CD8-positive, alpha-beta memory T cell (primary cell): ENCODE measurements at regions not wholly inside any gene's neighbourhood (a gene's known extent, or its start where the extent isn't known, plus 50 kb on each side); places are given as distances from the start of the nearest gene placed in this dataset.
"Not testable (repeated sequence)": the region's sequence is repeated elsewhere in the genome, so short reads cannot be mapped to it uniquely, and the experiment has no call there.

Experiments used
- CTCF ChIA-PET: fragments of 350-600 bp; sonication (Branson Sonifier 250); formaldehyde crosslinking; loops from one replicate; lab custom pipeline; 2021; ENCODE audit warnings: antibody characterized with exemption; lab: Charles Lee
- POLR2A ChIA-PET: fragments of 350-600 bp; sonication (Branson Sonifier 250); formaldehyde crosslinking; loops from one replicate; lab custom pipeline; 2021; ENCODE audit warnings: antibody characterized with exemption; lab: Charles Lee
- DNase-seq, 5 donors: peaks; one replicate each; pipeline versions ENCODE4 v3.0.0 to v3.0.0-alpha.2; 2020 to 2022; ENCODE audit warnings: mixed read lengths in 1 of 5
- H3K27ac ChIP-seq: one replicate; pipeline ENCODE4 v1.7.0; 2013; ENCODE audit warnings: low read depth, mild to moderate bottlenecking, low read length, moderate library complexity
- H3K27me3 ChIP-seq: 2 replicates; pipeline ENCODE4 v1.7.0; 2013; ENCODE audit warnings: low read length, mild to moderate bottlenecking; ENCODE audit not compliant: insufficient read depth, poor library complexity, severe bottlenecking
- H3K36me3 ChIP-seq: 2 replicates; pipeline ENCODE4 v1.7.0; 2013; ENCODE audit warnings: mild to moderate bottlenecking, low read length, moderate library complexity; ENCODE audit not compliant: insufficient read depth
- H3K4me1 ChIP-seq: 2 replicates; pipeline ENCODE4 v1.7.0; 2013; ENCODE audit warnings: mild to moderate bottlenecking, low read length, moderate library complexity; ENCODE audit not compliant: insufficient read depth
- H3K4me3 ChIP-seq: 2 replicates; pipeline ENCODE4 v1.7.0; 2013; ENCODE audit warnings: mild to moderate bottlenecking, low read length
- H3K9me3 ChIP-seq: 2 replicates; pipeline ENCODE4 v1.7.0; 2013; ENCODE audit warnings: mild to moderate bottlenecking, low read length
- H3K27ac Mint-ChIP-seq, 8 donors: one replicate each; pipeline ENCODE4 v1.8.0; 2020 to 2021; ENCODE audit warnings: mixed read lengths in 8 of 8, mild to moderate bottlenecking in 6 of 8, inconsistent platforms in 3 of 8, moderate library complexity in 3 of 8
- H3K27me3 Mint-ChIP-seq, 2 donors: one replicate each; pipeline ENCODE4 v1.8.0; 2020 to 2021; ENCODE audit warnings: mixed read lengths in 2 of 2, mild to moderate bottlenecking in 1 of 2, moderate library complexity in 1 of 2
- H3K36me3 Mint-ChIP-seq, 3 donors: one replicate each; pipeline ENCODE4 v1.8.0; 2020 to 2021; ENCODE audit warnings: mixed read lengths in 3 of 3, inconsistent platforms in 1 of 3, mild to moderate bottlenecking in 1 of 3
- H3K4me1 Mint-ChIP-seq, 3 donors: one replicate each; pipeline ENCODE4 v1.8.0; 2020 to 2021; ENCODE audit warnings: mixed read lengths in 3 of 3, inconsistent platforms in 1 of 3, mild to moderate bottlenecking in 1 of 3
- H3K4me3 Mint-ChIP-seq, 7 donors: one replicate each; pipeline ENCODE4 v1.8.0; 2020 to 2021; ENCODE audit warnings: mixed read lengths in 7 of 7, mild to moderate bottlenecking in 6 of 7, moderate library complexity in 4 of 7, inconsistent platforms in 2 of 7
- H3K9me3 Mint-ChIP-seq, 5 donors: one replicate each; pipeline ENCODE4 v1.8.0; 2020 to 2022; ENCODE audit warnings: mixed read lengths in 5 of 5, mild to moderate bottlenecking in 3 of 5, moderate library complexity in 2 of 5, inconsistent platforms in 1 of 5

DNA sequence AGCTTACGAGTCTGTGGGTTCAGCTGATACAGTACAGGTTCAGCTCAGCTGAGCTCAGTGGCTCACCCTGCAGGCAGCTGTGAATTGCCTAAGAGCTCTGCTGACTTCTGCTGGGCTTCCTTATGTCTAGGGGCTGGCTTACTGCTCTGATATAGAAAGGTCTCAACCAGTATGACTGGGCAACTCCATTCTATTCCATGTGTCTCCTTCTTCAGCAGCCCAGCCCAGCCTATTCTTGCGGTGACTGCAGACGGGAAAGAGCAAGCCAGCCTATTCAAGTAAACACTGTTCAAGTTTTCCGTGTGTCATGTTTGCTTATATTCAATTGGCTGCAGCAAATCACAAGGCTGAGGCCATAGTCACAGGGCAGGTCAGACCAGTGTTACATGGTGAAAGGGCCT, 615.4 kb upstream of the ZFP42 start:
- Mint-ChIP-seq H3K27ac (no peak overlapping the region), H3K4me1 (no peaks in the 10 kb centered on the region), H3K9me3 (peaks cover 6 to 31% (median 16%) of the 10 kb centered on the region in 5 donors), H3K36me3 (no peaks in the 10 kb centered on the region), H3K27me3 (no peaks in the 10 kb centered on the region), H3K4me3 (no peak overlapping the region)
- no peak overlapping the region for H3K4me3 ChIP-seq
- no peaks in the 10 kb centered on the region for H3K9me3 ChIP-seq
- no peaks in the 10 kb centered on the region for H3K4me1 ChIP-seq
- H3K27ac ChIP-seq = no peak overlapping the region
- CTCF ChIA-PET = no interaction called here
- POLR2A ChIA-PET = no interaction called here
- H3K27me3 ChIP-seq = no peaks in the 10 kb centered on the region
- no peaks in the 10 kb centered on the region for H3K36me3 ChIP-seq
- DNase-seq = no peak

DNA sequence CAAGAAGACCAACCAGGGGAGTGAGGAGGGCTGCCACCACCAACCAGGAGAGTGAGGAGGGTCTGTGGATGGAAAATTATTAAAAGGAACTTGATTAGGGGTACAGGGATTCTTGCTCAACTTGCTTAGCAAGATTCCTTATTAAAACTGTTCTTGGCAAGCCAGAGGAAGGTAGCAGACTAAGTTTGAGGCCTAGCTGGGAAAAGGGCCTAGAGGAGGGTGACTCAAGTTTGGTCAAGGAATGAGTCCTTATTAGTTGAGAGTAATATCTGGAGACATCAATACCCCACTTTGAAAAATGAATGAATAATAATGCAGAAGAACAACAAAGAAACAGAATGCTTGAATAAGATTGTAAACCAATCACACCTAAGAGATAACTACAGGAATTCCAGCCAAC, 612.4 kb upstream of the ZFP42 start:
- H3K4me3 Mint-ChIP-seq = no peak overlapping the region
- H3K9me3 ChIP-seq = no peaks in the 10 kb centered on the region
- ChIA-PET POLR2A (no interaction called here), CTCF (no interaction called here)
- no peaks in the 10 kb centered on the region for H3K4me1 ChIP-seq
- H3K27ac Mint-ChIP-seq = no peak overlapping the region
- no peak for DNase-seq
- peaks cover 6 to 18% (median 11%) of the 10 kb centered on the region in 5 donors for H3K9me3 Mint-ChIP-seq
- no peaks in the 10 kb centered on the region for H3K36me3 Mint-ChIP-seq
- H3K27me3 Mint-ChIP-seq = no peaks in the 10 kb centered on the region
- no peak overlapping the region for H3K4me3 ChIP-seq
- H3K27me3 ChIP-seq = no peaks in the 10 kb centered on the region
- H3K4me1 Mint-ChIP-seq = no peaks in the 10 kb centered on the region
- no peaks in the 10 kb centered on the region for H3K36me3 ChIP-seq
- no peak overlapping the region for H3K27ac ChIP-seq

DNA sequence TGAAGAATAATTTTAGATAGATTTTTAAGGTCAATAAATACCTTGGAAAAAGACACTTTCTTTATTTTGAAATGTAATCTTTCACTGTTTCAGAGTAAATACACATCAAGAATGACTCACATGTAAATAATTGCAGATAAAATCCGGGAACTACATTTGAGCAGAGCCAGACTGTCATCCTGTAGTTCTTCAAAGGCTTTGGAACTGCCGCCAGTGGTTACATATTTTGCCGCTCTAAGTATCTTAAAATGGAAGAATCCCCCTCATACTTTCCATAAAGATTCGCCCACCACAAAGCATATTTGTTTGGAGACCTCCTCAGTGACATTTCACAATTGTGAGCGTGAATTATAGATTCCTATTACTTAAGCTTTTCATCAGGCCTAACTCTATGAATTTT, 607.8 kb upstream of the ZFP42 start:
- H3K4me3 Mint-ChIP-seq = no peak overlapping the region
- no peaks in the 10 kb centered on the region for H3K27me3 Mint-ChIP-seq
- H3K9me3 Mint-ChIP-seq = peaks cover 2 to 11% (median 4%) of the 10 kb centered on the region in 5 donors
- CTCF ChIA-PET = no interaction called here
- Histone ChIP-seq H3K4me1 (no peaks in the 10 kb centered on the region), H3K36me3 (no peaks in the 10 kb centered on the region), H3K4me3 (no peak overlapping the region), H3K27ac (no peak overlapping the region), H3K27me3 (no peaks in the 10 kb centered on the region), H3K9me3 (no peaks in the 10 kb centered on the region)
- POLR2A ChIA-PET = no interaction called here
- H3K27ac Mint-ChIP-seq = no peak overlapping the region
- no peaks in the 10 kb centered on the region for H3K4me1 Mint-ChIP-seq
- DNase-seq = no peak
- H3K36me3 Mint-ChIP-seq = no peaks in the 10 kb centered on the region

DNA sequence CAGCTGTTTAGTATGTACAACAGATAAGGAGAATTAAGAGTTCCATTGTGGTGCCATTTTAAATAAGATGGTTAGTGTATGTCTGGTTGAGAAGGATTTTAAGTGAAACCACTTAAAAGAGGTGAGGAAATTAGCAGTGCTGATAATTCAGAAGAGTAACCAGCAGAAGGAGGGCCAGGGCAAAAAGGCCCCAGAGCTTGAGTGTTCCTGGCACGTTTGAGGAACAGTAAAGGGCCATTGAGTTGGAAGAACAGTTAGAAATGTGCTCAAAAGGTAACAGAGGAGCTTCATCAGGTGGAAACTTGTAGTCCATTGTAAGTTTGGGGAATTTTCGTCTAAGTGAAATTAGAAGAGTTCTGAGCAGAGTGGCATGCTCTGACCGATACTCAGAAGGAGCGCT, 606.2 kb upstream of the ZFP42 start:
- Mint-ChIP-seq H3K4me3 (no peak overlapping the region), H3K27ac (no peak overlapping the region), H3K36me3 (no peaks in the 10 kb centered on the region), H3K4me1 (no peaks in the 10 kb centered on the region), H3K9me3 (peaks cover 0 to 10% (median 5%) of the 10 kb centered on the region in 5 donors), H3K27me3 (no peaks in the 10 kb centered on the region)
- no peaks in the 10 kb centered on the region for H3K9me3 ChIP-seq
- no peak overlapping the region for H3K4me3 ChIP-seq
- ChIA-PET CTCF (no interaction called here), POLR2A (no interaction called here)
- H3K27ac ChIP-seq = no peak overlapping the region
- H3K27me3 ChIP-seq = no peaks in the 10 kb centered on the region
- DNase-seq = no peak
- no peaks in the 10 kb centered on the region for H3K36me3 ChIP-seq
- no peaks in the 10 kb centered on the region for H3K4me1 ChIP-seq

DNA sequence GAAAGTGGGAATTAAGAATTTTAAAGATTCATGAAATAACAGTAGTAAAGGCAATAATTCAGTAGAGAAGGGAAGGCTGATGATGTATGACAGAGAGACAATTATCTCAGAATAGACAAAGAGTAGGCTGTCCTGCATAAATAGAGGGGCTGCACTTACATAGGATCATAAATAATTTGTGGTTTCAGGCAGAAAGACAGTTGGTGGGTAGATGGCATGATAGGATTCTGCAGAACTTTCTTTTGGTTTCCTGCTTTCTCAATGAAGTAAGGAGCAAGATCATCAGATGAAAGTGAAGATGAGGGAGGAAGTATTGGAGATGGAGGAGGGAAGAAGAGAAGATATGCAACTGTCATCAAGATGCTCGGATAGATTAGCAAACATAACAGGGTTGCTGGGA, 604.9 kb upstream of the ZFP42 start:
- Histone ChIP-seq H3K27me3 (no peaks in the 10 kb centered on the region), H3K27ac (no peak overlapping the region), H3K4me1 (no peaks in the 10 kb centered on the region), H3K36me3 (no peaks in the 10 kb centered on the region), H3K9me3 (no peaks in the 10 kb centered on the region), H3K4me3 (no peak overlapping the region)
- no peak overlapping the region for H3K27ac Mint-ChIP-seq
- H3K36me3 Mint-ChIP-seq = no peaks in the 10 kb centered on the region
- ChIA-PET CTCF (no interaction called here), POLR2A (no interaction called here)
- no peak for DNase-seq
- no peaks in the 10 kb centered on the region for H3K4me1 Mint-ChIP-seq
- H3K27me3 Mint-ChIP-seq = no peaks in the 10 kb centered on the region
- peaks cover 0 to 8% (median 5%) of the 10 kb centered on the region in 5 donors for H3K9me3 Mint-ChIP-seq
- no peak overlapping the region for H3K4me3 Mint-ChIP-seq

DNA sequence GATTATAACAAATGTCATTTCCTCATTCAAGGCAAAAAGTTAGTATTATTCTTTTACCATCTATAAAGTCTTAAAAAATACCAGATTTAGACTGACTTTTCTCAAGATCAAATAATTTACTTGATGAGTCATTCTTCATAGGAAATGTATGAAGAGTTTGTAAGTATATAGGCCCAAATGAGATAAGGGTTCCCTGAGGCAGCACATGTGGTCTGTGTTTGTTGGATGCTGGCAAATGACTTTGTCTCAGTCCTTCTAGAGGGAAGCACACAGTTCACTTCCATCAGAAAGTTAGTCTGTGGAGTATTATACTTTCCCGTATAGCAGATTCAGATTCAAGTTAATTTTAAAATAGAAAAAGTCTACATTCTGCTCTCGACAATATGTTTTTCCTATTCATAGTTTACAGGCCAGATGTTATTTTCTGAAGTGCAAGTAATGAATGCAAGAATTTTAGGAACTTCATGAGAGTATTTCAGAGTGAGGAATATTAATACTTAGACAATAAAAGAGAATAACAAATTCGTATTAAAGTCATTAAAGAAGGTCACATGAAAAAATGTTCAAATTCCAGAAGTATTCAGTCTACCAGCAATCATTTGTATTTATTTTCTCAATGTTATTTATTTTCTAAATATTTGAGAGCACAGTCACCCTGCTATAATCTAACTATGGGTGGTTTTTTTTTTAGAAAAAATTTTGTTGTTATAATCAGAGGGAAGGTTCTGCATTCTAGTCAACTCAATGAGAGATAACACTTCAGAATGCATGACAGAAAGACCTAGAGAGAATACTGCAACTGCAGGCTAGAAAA, 601.8 kb upstream of the ZFP42 start:
- Histone ChIP-seq H3K36me3 (no peaks in the 10 kb centered on the region), H3K27me3 (no peaks in the 10 kb centered on the region), H3K9me3 (no peaks in the 10 kb centered on the region), H3K4me3 (no peak overlapping the region), H3K4me1 (no peaks in the 10 kb centered on the region), H3K27ac (no peak overlapping the region)
- Mint-ChIP-seq H3K27ac (no peak overlapping the region), H3K36me3 (no peaks in the 10 kb centered on the region), H3K4me1 (no peaks in the 10 kb centered on the region), H3K27me3 (no peaks in the 10 kb centered on the region), H3K4me3 (no peak overlapping the region), H3K9me3 (peaks cover 2 to 12% (median 3%) of the 10 kb centered on the region in 5 donors)
- no peak for DNase-seq
- ChIA-PET POLR2A (no interaction called here), CTCF (no interaction called here)

DNA sequence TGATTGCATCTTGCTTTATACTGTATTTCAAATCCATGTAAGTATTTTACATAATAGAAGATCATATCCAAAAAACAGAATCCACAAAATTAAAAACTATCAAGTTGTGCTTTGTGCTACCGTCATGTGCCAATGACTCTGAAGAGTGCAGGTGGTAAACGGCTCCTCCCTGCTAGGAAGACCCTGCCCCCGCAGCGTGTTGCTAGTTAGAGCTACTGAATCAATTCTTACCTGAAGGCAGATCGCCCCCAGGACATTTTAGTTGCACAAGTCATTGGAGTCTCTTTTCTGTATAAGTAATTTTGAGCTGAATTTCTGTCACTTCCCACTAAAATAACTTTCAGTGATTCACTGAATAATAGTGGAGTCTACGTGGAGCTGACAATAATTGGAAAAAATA, 599.5 kb upstream of the ZFP42 start:
- Mint-ChIP-seq H3K9me3 (peaks cover 5 to 12% (median 12%) of the 10 kb centered on the region in 5 donors), H3K4me1 (no peaks in the 10 kb centered on the region), H3K4me3 (no peak overlapping the region), H3K36me3 (no peaks in the 10 kb centered on the region), H3K27me3 (no peaks in the 10 kb centered on the region), H3K27ac (no peak overlapping the region)
- Histone ChIP-seq H3K4me3 (no peak overlapping the region), H3K9me3 (no peaks in the 10 kb centered on the region), H3K36me3 (no peaks in the 10 kb centered on the region), H3K4me1 (no peaks in the 10 kb centered on the region), H3K27ac (no peak overlapping the region), H3K27me3 (no peaks in the 10 kb centered on the region)
- ChIA-PET POLR2A (no interaction called here), CTCF (no interaction called here)
- no peak for DNase-seq

DNA sequence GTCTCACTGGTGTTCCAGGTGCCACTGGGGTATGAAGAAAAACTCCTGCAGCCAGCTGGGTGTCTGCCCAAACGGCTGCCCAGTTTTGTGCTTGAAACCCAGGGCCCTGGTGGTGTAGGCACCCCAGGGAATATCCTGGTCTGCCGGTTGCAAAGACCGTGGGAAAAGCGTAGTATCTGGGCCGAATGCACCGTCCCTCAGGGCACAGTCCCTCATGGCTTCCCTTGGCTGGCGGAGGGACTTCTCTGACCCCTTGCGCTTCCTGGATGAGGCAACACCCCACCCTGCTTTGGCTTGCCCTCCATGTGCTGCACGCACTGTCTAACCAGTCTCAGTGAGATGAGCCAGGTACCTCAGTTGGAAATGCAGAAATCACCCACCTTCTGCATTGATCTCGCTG, 587.1 kb upstream of the ZFP42 start:
- H3K4me3 ChIP-seq, H3K36me3 ChIP-seq, H3K4me3 Mint-ChIP-seq, H3K27ac Mint-ChIP-seq, H3K4me1 Mint-ChIP-seq, H3K9me3 ChIP-seq, H3K4me1 ChIP-seq, H3K27me3 Mint-ChIP-seq, CTCF ChIA-PET, DNase-seq, H3K27me3 ChIP-seq, H3K27ac ChIP-seq, H3K36me3 Mint-ChIP-seq, POLR2A ChIA-PET: not testable (repeated sequence)
- H3K9me3 Mint-ChIP-seq = peaks cover 11 to 32% (median 16%) of the 10 kb centered on the region in 5 donors
